H9 (cell line): ENCODE measurements at regions not wholly inside any gene's neighbourhood (a gene's known extent, or its start where the extent isn't known, plus 50 kb on each side); places are given as distances from the start of the nearest gene placed in this dataset.

ENCODE experiments used
- DNase-seq: peaks from one replicate; pipeline ENCODE4 v3.0.0-alpha.2; 2017
- H2AFZ ChIP-seq: one replicate; pipeline ENCODE4 v1.6.1; 2013; ENCODE audit warnings: mild to moderate bottlenecking, low read length, control low read depth, moderate library complexity
- H2AK5ac ChIP-seq: 2 replicates; pipeline ENCODE4 v1.6.1; 2013; ENCODE audit warnings: low read length, control low read depth, mixed read lengths; ENCODE audit not compliant: insufficient read length
- H2BK120ac ChIP-seq: one replicate; pipeline ENCODE4 v1.6.1; 2013; ENCODE audit warnings: low read depth, mild to moderate bottlenecking, low read length, control low read depth, inconsistent platforms; ENCODE audit not compliant: poor library complexity, severe bottlenecking
- H2BK12ac ChIP-seq: 2 replicates; pipeline ENCODE4 v1.6.1; 2013; ENCODE audit warnings: low read length, control low read depth, mixed read lengths, low read depth; ENCODE audit not compliant: insufficient read length
- H2BK15ac ChIP-seq: 2 replicates; pipeline ENCODE4 v1.6.1; 2013; ENCODE audit warnings: low read depth, low read length, control low read depth
- H2BK20ac ChIP-seq: one replicate; pipeline ENCODE4 v1.6.1; 2013; ENCODE audit warnings: low read depth, mild to moderate bottlenecking, low read length, control low read depth, inconsistent platforms; ENCODE audit not compliant: poor library complexity, severe bottlenecking
- H2BK5ac ChIP-seq: 2 replicates; pipeline ENCODE4 v1.6.1; 2013; ENCODE audit warnings: low read length, control low read depth, mixed read lengths; ENCODE audit not compliant: insufficient read length
- H3K14ac ChIP-seq: 2 replicates; pipeline ENCODE4 v1.6.1; 2013; ENCODE audit warnings: low read length, control low read depth; ENCODE audit not compliant: insufficient read depth
- H3K18ac ChIP-seq: 2 replicates; pipeline ENCODE4 v1.6.1; 2013; ENCODE audit warnings: low read depth, mild to moderate bottlenecking, mixed read lengths, low read length, control low read depth; ENCODE audit not compliant: insufficient read length
- H3K23ac ChIP-seq: 2 replicates; pipeline ENCODE4 v1.6.1; 2013; ENCODE audit warnings: low read length, control low read depth, mixed read lengths, low read depth; ENCODE audit not compliant: insufficient read length
- H3K23me2 ChIP-seq: 2 replicates; pipeline ENCODE4 v1.6.1; 2013; ENCODE audit warnings: low read depth, mild to moderate bottlenecking, mixed read lengths, low read length, control low read depth; ENCODE audit not compliant: insufficient read length, poor library complexity, severe bottlenecking
- H3K27ac ChIP-seq: 2 replicates; pipeline ENCODE4 v1.5.1; 2013; ENCODE audit warnings: low read length, control low read depth, mixed read lengths, low read depth; ENCODE audit not compliant: insufficient read length
- H3K27me3 ChIP-seq: 2 replicates; pipeline ENCODE4 v1.6.1; 2013; ENCODE audit warnings: low read length, control low read depth, inconsistent platforms; ENCODE audit not compliant: insufficient read depth
- H3K4ac ChIP-seq: 2 replicates; pipeline ENCODE4 v1.6.1; 2013; ENCODE audit warnings: low read depth, mild to moderate bottlenecking, control low read depth, inconsistent platforms, low read length, moderate library complexity
- H3K4me1 ChIP-seq: 2 replicates; pipeline ENCODE4 v1.6.1; 2013; ENCODE audit warnings: low read length, control low read depth, inconsistent platforms; ENCODE audit not compliant: insufficient read depth
- H3K4me2 ChIP-seq: 2 replicates; pipeline ENCODE4 v1.6.1; 2013; ENCODE audit warnings: low read length, control low read depth, mixed read lengths; ENCODE audit not compliant: insufficient read length, insufficient read depth
- H3K56ac ChIP-seq: 2 replicates; pipeline ENCODE4 v1.6.1; 2013; ENCODE audit warnings: low read depth, mild to moderate bottlenecking, mixed read lengths, low read length, control low read depth; ENCODE audit not compliant: insufficient read length
- H3K79me1 ChIP-seq: 2 replicates; pipeline ENCODE4 v1.6.1; 2013; ENCODE audit warnings: low read depth, mild to moderate bottlenecking, moderate library complexity, low read length, control low read depth, inconsistent platforms; ENCODE audit not compliant: insufficient read depth, poor library complexity, severe bottlenecking
- H3K79me2 ChIP-seq: 2 replicates; pipeline ENCODE4 v1.6.1; 2013; ENCODE audit warnings: low read length, control low read depth, inconsistent platforms; ENCODE audit not compliant: insufficient read depth
- H3K9ac ChIP-seq: 2 replicates; pipeline ENCODE4 v1.6.1; 2013; ENCODE audit warnings: low read length, control low read depth, mixed read lengths; ENCODE audit not compliant: insufficient read length; ENCODE audit errors: extremely low read depth
- H3K9me3 ChIP-seq: one replicate; pipeline ENCODE4 v1.6.1; 2013; ENCODE audit warnings: low read depth, low read length, inconsistent platforms; ENCODE audit not compliant: control insufficient read depth
- H3T11ph ChIP-seq: one replicate; pipeline ENCODE4 v1.6.1; 2013; ENCODE audit warnings: mild to moderate bottlenecking, low read length, control low read depth, inconsistent platforms
- H4K20me1 ChIP-seq: one replicate; pipeline ENCODE4 v1.6.1; 2013; ENCODE audit not compliant: control insufficient read depth, insufficient read length, insufficient read depth
- H4K5ac ChIP-seq: 2 replicates; pipeline ENCODE4 v1.6.1; 2013; ENCODE audit warnings: low read depth, mild to moderate bottlenecking, mixed read lengths, low read length, control low read depth; ENCODE audit not compliant: insufficient read length
- H4K8ac ChIP-seq: replicated peaks from 2 replicates; pipeline ENCODE4 v1.6.1; 2013; ENCODE audit warnings: low read length, control low read depth, mixed read lengths, low read depth; ENCODE audit not compliant: insufficient read length
- H4K91ac ChIP-seq: 2 replicates; pipeline ENCODE4 v1.6.1; 2013; ENCODE audit warnings: low read depth, mild to moderate bottlenecking, moderate library complexity, mixed read lengths, low read length, control low read depth; ENCODE audit not compliant: insufficient read length
- H3K27ac Mint-ChIP-seq, 3 experiments: 2 replicates in 2 of 3; 3 replicates in 1 of 3; pipeline ENCODE4 v1.8.0; 2020 to 2021; ENCODE audit warnings: mixed read lengths in 3 of 3, mild to moderate bottlenecking in 1 of 3, moderate library complexity in 1 of 3
- H3K27me3 Mint-ChIP-seq: 2 replicates; pipeline ENCODE4 v1.8.0; 2021; ENCODE audit warnings: low read depth, mild to moderate bottlenecking, moderate library complexity, mixed read lengths
- H3K36me3 Mint-ChIP-seq, 3 experiments: 2 replicates in 2 of 3; 3 replicates in 1 of 3; pipeline ENCODE4 v1.8.0; 2020 to 2021; ENCODE audit warnings: low read depth in 3 of 3, mixed read lengths in 3 of 3; ENCODE audit not compliant: insufficient read depth in 1 of 3
- H3K4me1 Mint-ChIP-seq, 2 experiments: 2 replicates each; pipeline ENCODE4 v1.8.0; 2020; ENCODE audit warnings: mixed read lengths in 2 of 2
- H3K4me3 Mint-ChIP-seq, 2 experiments: 2 replicates in 1 of 2; 3 replicates in 1 of 2; pipeline ENCODE4 v1.8.0; 2020 to 2021; ENCODE audit warnings: mild to moderate bottlenecking in 2 of 2, mixed read lengths in 2 of 2, moderate library complexity in 1 of 2
- H3K9me3 Mint-ChIP-seq, 2 experiments: 2 replicates in 1 of 2; 3 replicates in 1 of 2; pipeline ENCODE4 v1.8.0; 2020; ENCODE audit warnings: mild to moderate bottlenecking in 2 of 2, mixed read lengths in 2 of 2, moderate library complexity in 1 of 2
- WGBS: extraction: QIAGEN DNeasy Blood & Tissue Kit; methylation state at CpG from one replicate; pipeline ENCODE4 v1.1.7; 2013; ENCODE audit warnings: missing lambda C conversion rate, low lambda C conversion rate, mixed read lengths; ENCODE audit not compliant: insufficient read length; ENCODE audit errors: extremely low coverage; 5-methylcytosine and 5-hydroxymethylcytosine counted together
- TF ChIP-seq, protein P1 (sequence below): fragments of 200-600 bp; sonication (generic); conservative IDR thresholded peaks from 3 replicates; pipeline ENCODE4 v1.8.0; 2021; ENCODE audit warnings: antibody characterized with exemption, mild to moderate bottlenecking

DNA sequence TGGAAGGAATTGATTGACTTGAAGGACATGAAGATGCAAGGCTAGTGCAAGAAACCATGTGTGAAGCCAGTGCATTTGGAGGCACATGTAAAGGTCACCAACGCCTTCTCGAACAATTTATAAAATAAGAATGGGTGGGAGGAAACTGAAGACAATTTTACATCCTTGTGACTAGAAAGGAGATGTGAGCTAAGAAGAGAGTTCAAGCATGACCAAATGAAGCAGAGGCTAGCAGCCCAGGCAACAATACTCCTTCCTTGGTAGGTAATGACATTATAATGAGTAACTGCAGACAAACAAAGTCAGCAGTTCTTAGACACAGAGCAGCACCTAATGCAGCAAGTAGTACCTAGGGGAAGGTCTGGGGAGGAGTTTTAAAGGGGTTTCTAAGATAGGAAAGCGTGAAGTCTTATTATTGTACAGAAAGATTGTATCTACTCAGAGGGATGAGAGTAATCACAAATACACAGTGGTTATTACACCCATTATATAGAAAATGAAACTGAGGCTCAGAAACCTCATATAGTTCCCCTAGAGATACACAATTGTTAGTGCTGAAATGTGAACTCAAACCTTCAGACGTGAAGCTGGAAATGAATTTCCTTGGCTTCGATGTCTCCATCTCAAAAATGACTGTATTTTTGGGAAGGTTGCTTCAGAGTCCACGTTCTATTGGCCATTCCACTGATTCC, 56.1 kb downstream of the ATXN3L start:
- Histone ChIP-seq H3K27me3 (no peaks in the 10 kb centered on the region), H4K5ac (no peak overlapping the region), H3K23me2 (peaks cover 3% of the 10 kb centered on the region), H2BK15ac (no peak overlapping the region), H3K4me1 (peaks cover 2% of the 10 kb centered on the region; the same call in 1 of the 2 replicates), H3K14ac (no peak overlapping the region), H4K20me1 (no peaks in the 10 kb centered on the region), H2BK20ac (no peak overlapping the region), H2AK5ac (peak overlapping the region; percentile 92), H2BK12ac (no peak overlapping the region), H4K91ac (no peak overlapping the region), H3K4me2 (no peak overlapping the region), H3K79me2 (no peaks in the 10 kb centered on the region), H3K56ac (no peak overlapping the region), H2BK120ac (no peak overlapping the region), H3K9ac (no peak overlapping the region), H3K9me3 (peaks cover 8% of the 10 kb centered on the region), H3K18ac (no peak overlapping the region), H3T11ph (no peak overlapping the region), H3K4ac (no peak overlapping the region), H3K27ac (no peak overlapping the region), H2AFZ (no peak overlapping the region), H3K23ac (no peak overlapping the region), H3K79me1 (no peaks in the 10 kb centered on the region), H4K8ac (no peak overlapping the region), H2BK5ac (no peak overlapping the region)
- Mint-ChIP-seq H3K27ac (no peak overlapping the region), H3K9me3 (peaks cover 29 to 35% of the 10 kb centered on the region in 2 experiments), H3K36me3 (peaks cover 0 to 4% (median 1%) of the 10 kb centered on the region in 3 experiments; a peak in 3 of 7 replicates), H3K4me3 (no peak overlapping the region), H3K4me1 (0 out of 4 replicates have a peak, but pooled peaks cover 0 to under 1% of the 10 kb centered on the region in 2 experiments), H3K27me3 (peaks cover 2% of the 10 kb centered on the region; the same call in 1 of the 2 replicates)
- TF ChIP-seq, protein P1, sequence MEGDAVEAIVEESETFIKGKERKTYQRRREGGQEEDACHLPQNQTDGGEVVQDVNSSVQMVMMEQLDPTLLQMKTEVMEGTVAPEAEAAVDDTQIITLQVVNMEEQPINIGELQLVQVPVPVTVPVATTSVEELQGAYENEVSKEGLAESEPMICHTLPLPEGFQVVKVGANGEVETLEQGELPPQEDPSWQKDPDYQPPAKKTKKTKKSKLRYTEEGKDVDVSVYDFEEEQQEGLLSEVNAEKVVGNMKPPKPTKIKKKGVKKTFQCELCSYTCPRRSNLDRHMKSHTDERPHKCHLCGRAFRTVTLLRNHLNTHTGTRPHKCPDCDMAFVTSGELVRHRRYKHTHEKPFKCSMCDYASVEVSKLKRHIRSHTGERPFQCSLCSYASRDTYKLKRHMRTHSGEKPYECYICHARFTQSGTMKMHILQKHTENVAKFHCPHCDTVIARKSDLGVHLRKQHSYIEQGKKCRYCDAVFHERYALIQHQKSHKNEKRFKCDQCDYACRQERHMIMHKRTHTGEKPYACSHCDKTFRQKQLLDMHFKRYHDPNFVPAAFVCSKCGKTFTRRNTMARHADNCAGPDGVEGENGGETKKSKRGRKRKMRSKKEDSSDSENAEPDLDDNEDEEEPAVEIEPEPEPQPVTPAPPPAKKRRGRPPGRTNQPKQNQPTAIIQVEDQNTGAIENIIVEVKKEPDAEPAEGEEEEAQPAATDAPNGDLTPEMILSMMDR, result no peak
- WGBS, result no CpG with 5 or more reads among the region's 6 CpGs
- DNase-seq, result no peak
